Endothelial cell of umbilical vein (primary cell): ENCODE measurements at regions not wholly inside any gene's neighbourhood (a gene's known extent, or its start where the extent isn't known, plus 50 kb on each side); places are given as distances from the start of the nearest gene placed in this dataset.

Experiments
- BruUV-seq: library from RNA; stranded (reverse); fragments of 400-500 nt; replicated peaks from 2 replicates; lab custom pipeline; 2021; lab: Mats Ljungman, UMichigan
- CTCF ChIA-PET: fragments of 300-600, 350-600 bp; sonication (Branson Sonifier 250); formaldehyde crosslinking; loops from one replicate; lab custom pipeline; 2021; ENCODE audit warnings: antibody characterized with exemption, inconsistent platforms; lab: Charles Lee
- POLR2A ChIA-PET: fragments of 300-600, 350-600 bp; sonication (Branson Sonifier 250); formaldehyde crosslinking; loops from one replicate; lab custom pipeline; 2021; ENCODE audit warnings: antibody characterized with exemption, inconsistent platforms; lab: Charles Lee
- DNase-seq: peaks from one replicate; pipeline ENCODE4 v3.0.0-alpha.2; 2011; ENCODE audit warnings: low read depth, low spot score
- FAIRE-seq: peaks from 2 replicates; lab custom pipeline; 2011; peaks lifted over from hg19 to GRCh38; lab: Jason Lieb, UNC
- H2AFZ ChIP-seq: 2 replicates; pipeline ENCODE4 v1.6.0; 2012; ENCODE audit warnings: low read depth, low read length, control low read depth, inconsistent platforms
- H3K27ac ChIP-seq: 2 replicates; pipeline ENCODE4 v1.5.1; 2011; ENCODE audit warnings: low read depth, mild to moderate bottlenecking, control low read depth, low read length, moderate library complexity; ENCODE audit not compliant: insufficient read depth
- H3K27me3 ChIP-seq, 2 experiments: 2 replicates each; pipeline versions ENCODE4 v1.6.0 to v1.6.1; 2011; ENCODE audit warnings: low read length in 2 of 2, mixed read lengths in 1 of 2; ENCODE audit not compliant: control insufficient read depth in 2 of 2, insufficient read depth in 2 of 2
- H3K36me3 ChIP-seq, 2 experiments: 2 replicates in 1 of 2; 3 replicates in 1 of 2; pipeline ENCODE4 v1.5.1; 2011; ENCODE audit warnings: low read length in 2 of 2, mild to moderate bottlenecking in 1 of 2, moderate library complexity in 1 of 2; ENCODE audit not compliant: control insufficient read depth in 2 of 2, insufficient read depth in 2 of 2; ENCODE audit errors: extremely low read depth in 1 of 2
- H3K4me1 ChIP-seq: 3 replicates; pipeline ENCODE4 v1.5.1; 2011; ENCODE audit warnings: mild to moderate bottlenecking, low read length; ENCODE audit not compliant: control insufficient read depth, insufficient read depth; ENCODE audit errors: extremely low read depth
- H3K4me2 ChIP-seq: 2 replicates; pipeline ENCODE4 v1.6.1; 2011; ENCODE audit warnings: low read length, control low read depth, mixed read lengths; ENCODE audit not compliant: insufficient read depth
- H3K4me3 ChIP-seq, 3 experiments: fragments of 200-600 bp in 1 of 3; sonication (generic), shearing (Covaris generic) in 1 of 3; replicated peaks in 1 of 3; 2 replicates each; pipeline ENCODE4 v1.5.1; 2011 to 2016; ENCODE audit warnings: control low read depth in 3 of 3, low read length in 3 of 3, mild to moderate bottlenecking in 2 of 3, inconsistent platforms in 1 of 3, low read depth in 1 of 3, moderate library complexity in 1 of 3; ENCODE audit not compliant: insufficient read depth in 1 of 3
- H3K79me2 ChIP-seq: 2 replicates; pipeline ENCODE4 v1.6.0; 2012; ENCODE audit warnings: low read length, inconsistent platforms; ENCODE audit not compliant: control insufficient read depth, insufficient read depth
- H3K9ac ChIP-seq: replicated peaks from 2 replicates; pipeline ENCODE3; 2011; ENCODE audit warnings: low read length, control low read depth; ENCODE audit not compliant: insufficient read depth; ENCODE audit errors: extremely low read depth
- H3K9me1 ChIP-seq: replicated peaks from 3 replicates; pipeline ENCODE4 v1.6.0; 2011; ENCODE audit warnings: mild to moderate bottlenecking, low read length; ENCODE audit not compliant: control insufficient read depth, insufficient read depth; ENCODE audit errors: extremely low read depth
- H3K9me3 ChIP-seq: replicated peaks from 2 replicates; pipeline ENCODE4 v1.5.1; 2012; ENCODE audit warnings: low read length, inconsistent platforms; ENCODE audit not compliant: control insufficient read depth, insufficient read depth
- H4K20me1 ChIP-seq: replicated peaks from 2 replicates; pipeline ENCODE3; 2011; ENCODE audit warnings: mild to moderate bottlenecking, low read length; ENCODE audit not compliant: control insufficient read depth, insufficient read depth; ENCODE audit errors: extremely low read depth
- CTCF ChIP-seq, 2 donors: IDR thresholded peaks; 1 replicate in 1 of 2; 2 replicates in 1 of 2; pipeline ENCODE4 v1.5.1; 2011; ENCODE audit warnings: low read length in 2 of 2, mild to moderate bottlenecking in 2 of 2, moderate library complexity in 2 of 2, control low read depth in 1 of 2, inconsistent platforms in 1 of 2, low read depth in 1 of 2; ENCODE audit not compliant: insufficient read depth in 1 of 2; ENCODE audit errors: extremely low read depth in 1 of 2
- EZH2 ChIP-seq: IDR thresholded peaks from 2 replicates; pipeline ENCODE4 v1.6.1; 2012; ENCODE audit warnings: borderline replicate concordance, low read depth, mild to moderate bottlenecking, moderate library complexity, low read length, inconsistent platforms; ENCODE audit not compliant: severe bottlenecking
- FOS ChIP-seq: IDR thresholded peaks from 2 replicates; pipeline ENCODE4 v1.6.1; 2011; ENCODE audit warnings: mild to moderate bottlenecking, low read length, moderate library complexity, borderline replicate concordance; ENCODE audit not compliant: insufficient read depth
- GATA2 ChIP-seq: IDR thresholded peaks from 2 replicates; pipeline ENCODE4 v1.7.0; 2011; ENCODE audit warnings: low read depth, mild to moderate bottlenecking, moderate library complexity, mixed read lengths, low read length; ENCODE audit not compliant: insufficient read length, insufficient read depth
- JUN ChIP-seq: IDR thresholded peaks from 2 replicates; pipeline ENCODE4 v1.6.1; 2011; ENCODE audit warnings: borderline replicate concordance, low read depth; ENCODE audit not compliant: insufficient read length, insufficient read depth
- MAX ChIP-seq: IDR thresholded peaks from 2 replicates; pipeline ENCODE4 v1.6.1; 2011; ENCODE audit not compliant: insufficient read depth, insufficient read length
- MYC ChIP-seq: IDR thresholded peaks from one replicate; pipeline ENCODE4 v1.6.1; 2011; ENCODE audit warnings: mild to moderate bottlenecking, low read depth, low read length
- POLR2A ChIP-seq: IDR thresholded peaks from 2 replicates; pipeline ENCODE4 v1.6.1; 2012; ENCODE audit warnings: low read depth, mild to moderate bottlenecking, control low read depth, low read length
- POLR2AphosphoS5 ChIP-seq: IDR thresholded peaks from 2 replicates; pipeline ENCODE4 v1.6.1; 2012; ENCODE audit warnings: low read depth, mild to moderate bottlenecking, control low read depth, low read length, moderate library complexity; ENCODE audit not compliant: insufficient read depth
- dilution Hi-C: fragments of 300-500 bp; cut with MboI; formaldehyde crosslinking; loops from one replicate; pipeline ENCODE4 v1.15.0; 2019; ENCODE audit warnings: low sequenced_read_pairs; ENCODE audit not compliant: extremely low pct_ligation_motif_present
- intact Hi-C: fragments of 100-400 bp; cut with micrococcal nuclease; formaldehyde crosslinking; loops from one replicate; pipeline ENCODE4 v1.10.0; 2022

- no peak overlapping the region for H3K4me2 ChIP-seq
- POLR2A ChIA-PET, result no interaction called here
- dilution Hi-C loops, result no loop called here
Measured at GRCh38 chr11:116066777-116067176, 562.6 kb upstream of the CADM1 start.

More at GRCh38 chr11:116066777-116067176, 562.6 kb upstream of the CADM1 start:
- FAIRE-seq (no peak), DNase-seq (no peak)
- TF ChIP-seq FOS (no peak), MYC (no peak), CTCF (IDR thresholded peaks at IDR 0.05; ENCODE audit: extremely low read depth in 1 of 2, insufficient read depth in 1 of 2, low read depth in 1 of 2, low read length in 2 of 2) (no peak), JUN (no peak), POLR2A (no peak), GATA2 (no peak), POLR2AphosphoS5 (no peak), MAX (no peak), EZH2 (no peak)
- Histone ChIP-seq H3K27me3 (no peaks in the 10 kb centered on the region), H3K9ac (no peak overlapping the region), H4K20me1 (no peaks in the 10 kb centered on the region), H3K4me3 (no peak overlapping the region), H3K4me1 (no peaks in the 10 kb centered on the region), H2AFZ (no peak overlapping the region), H3K27ac (no peak overlapping the region), H3K9me3 (no peaks in the 10 kb centered on the region), H3K9me1 (no peaks in the 10 kb centered on the region), H3K79me2 (no peaks in the 10 kb centered on the region), H3K36me3 (no peaks in the 10 kb centered on the region)
- no TSS peak for BruUV-seq
- CTCF ChIA-PET, result no interaction called here
- intact Hi-C loops, result no loop called here
